GM19023 (cell line): ENCODE measurements at regions not wholly inside any gene's neighbourhood (a gene's known extent, or its start where the extent isn't known, plus 50 kb on each side); places are given as distances from the start of the nearest gene placed in this dataset.

Experiments
- ATAC-seq: cut with Tn5 transposase; IDR thresholded peaks from one replicate; pipeline ENCODE4 v1.9.1; 2021; ENCODE audit warnings: mild to moderate bottlenecking, moderate library complexity; ENCODE audit not compliant: unreplicated experiment

DNA sequence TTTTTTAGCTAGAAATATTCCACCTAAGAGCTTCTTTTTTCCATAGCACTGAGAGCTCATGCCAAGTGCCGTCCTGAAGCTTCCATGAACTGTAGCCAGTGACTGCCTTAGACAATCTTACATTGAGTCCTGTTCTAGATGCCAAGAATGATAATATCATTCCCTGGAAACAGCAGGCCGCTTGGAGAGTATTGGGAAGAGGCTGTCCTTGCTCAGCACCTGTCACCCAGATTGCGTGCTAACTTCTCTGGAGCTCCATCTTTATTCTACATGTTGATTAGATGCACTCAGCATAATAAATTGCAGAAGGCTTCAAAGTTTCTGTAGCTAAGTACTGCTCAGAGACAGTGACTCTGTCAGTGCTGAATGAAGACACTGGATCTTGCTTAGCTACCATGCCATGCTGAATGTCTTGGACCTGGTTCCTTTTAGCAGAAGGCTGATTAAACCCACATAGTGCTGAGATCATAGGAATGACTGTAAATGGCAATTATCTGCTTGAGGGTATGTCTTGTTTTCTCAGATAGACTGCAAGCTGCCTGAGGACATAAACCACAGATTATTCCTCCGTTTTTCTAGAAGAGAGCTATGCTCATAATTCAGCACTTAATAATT, 83.1 kb upstream of the IRF2BP2 start:
- ATAC-seq: no peak

DNA sequence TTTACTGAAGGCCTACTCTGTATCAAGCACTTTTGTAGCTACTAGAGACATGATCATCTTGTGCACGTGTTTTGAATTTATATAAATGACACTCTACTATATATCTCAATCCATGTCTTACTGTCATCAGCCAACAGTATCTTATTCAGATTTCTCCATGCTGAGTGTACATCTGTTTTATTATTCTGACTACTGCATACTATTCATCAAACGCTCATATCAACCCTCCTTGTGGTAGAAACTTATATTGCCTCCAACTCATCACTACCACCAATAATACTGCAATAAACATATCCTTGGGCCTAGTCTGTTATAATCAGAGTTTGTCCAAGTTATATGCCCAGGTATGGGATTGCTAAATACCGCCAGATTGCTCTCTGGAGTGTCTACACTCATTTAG, 81.6 kb upstream of the IRF2BP2 start:
- no peak for ATAC-seq

DNA sequence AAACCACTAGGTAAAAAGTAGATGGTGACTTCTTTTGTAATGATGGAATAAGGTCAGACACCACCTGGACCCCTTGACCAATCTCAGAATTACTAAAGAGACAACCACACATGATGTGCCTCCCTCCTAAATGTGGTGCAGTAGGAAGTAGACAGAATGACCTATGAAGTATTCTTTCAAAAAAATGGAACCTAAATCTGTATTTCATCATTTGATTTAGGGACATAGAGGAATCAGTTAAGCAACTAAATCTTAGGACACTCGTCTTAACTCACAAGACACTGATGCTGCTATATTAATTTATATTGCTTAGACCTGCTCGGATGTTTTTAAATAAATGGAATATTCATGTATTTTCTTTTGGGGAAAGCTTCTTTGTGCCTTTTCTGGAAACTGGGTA, 80.9 kb upstream of the IRF2BP2 start:
- ATAC-seq: no peak

DNA sequence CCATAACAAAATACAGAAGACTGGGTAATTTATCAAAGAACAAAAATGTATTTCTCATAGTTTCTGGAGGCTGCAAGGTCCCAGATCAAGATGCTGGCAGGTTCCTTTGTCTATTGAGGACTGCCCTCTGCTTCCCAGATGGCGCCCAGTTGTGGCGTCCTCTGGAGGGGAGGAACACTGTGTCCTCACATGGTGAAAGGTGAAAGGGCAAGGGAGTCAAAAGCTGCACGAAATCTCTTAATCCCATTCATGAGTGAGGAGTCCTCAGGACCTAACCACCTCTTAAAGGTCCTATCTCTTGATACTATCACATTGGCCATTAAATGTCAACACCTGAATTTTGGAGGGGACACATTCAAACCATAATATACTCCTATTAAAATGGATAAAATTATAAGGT, 79.3 kb upstream of the IRF2BP2 start:
- ATAC-seq: no peak

DNA sequence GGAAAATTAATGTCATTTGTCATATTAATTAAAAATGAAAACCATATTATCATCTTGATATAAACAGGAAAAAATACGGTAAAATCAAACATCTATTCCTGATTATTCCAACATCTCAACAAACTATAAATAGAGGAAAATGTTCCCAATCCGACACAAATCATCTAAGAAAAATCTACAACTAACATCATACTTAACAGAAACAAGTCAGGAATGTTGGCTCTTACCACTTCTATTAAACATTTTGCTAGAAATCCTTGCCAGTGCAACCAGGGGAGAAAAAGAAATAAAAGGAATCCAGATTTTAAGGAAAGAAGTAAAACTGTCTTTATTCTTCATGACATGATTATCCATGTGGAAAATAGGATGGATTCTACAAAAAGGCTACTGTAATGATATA, 77.0 kb upstream of the IRF2BP2 start:
- ATAC-seq: no peak

DNA sequence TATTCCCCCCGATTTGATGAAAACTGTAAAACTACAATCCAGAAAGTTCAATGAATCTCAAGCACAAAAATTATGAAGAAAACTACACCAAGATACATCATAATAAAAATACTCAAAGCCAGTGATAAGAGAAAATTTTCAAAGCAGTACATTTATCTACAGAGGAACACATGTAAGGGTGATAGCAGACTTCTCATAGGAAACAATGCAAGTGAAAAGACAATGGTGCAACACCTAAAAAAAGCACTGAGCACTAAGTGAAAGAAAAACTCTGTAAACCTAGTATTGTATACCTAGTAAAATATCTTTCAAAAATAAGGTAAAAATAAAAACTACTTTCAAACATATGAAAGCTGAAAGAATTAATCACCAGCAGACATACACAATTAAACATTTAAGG, 76.1 kb upstream of the IRF2BP2 start:
- no peak for ATAC-seq

DNA sequence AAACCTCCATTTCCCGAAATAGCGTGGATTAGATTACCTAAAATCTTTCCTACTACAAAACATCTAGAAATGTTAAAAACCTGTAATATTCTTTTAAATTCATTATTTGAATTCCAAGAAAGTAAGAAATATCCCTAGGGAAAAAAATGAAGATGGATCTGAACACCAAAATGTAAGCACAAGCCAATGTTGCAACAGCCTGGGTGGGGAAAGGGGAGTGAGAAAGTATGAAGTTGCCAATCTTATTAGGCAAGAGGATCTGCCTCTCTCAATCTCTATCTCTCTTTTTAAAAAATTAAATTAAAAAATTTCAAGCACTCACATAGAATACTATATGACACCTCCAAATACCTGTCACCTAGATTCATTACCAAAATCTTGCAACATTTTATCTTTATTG, 74.9 kb upstream of the IRF2BP2 start:
- no peak for ATAC-seq

DNA sequence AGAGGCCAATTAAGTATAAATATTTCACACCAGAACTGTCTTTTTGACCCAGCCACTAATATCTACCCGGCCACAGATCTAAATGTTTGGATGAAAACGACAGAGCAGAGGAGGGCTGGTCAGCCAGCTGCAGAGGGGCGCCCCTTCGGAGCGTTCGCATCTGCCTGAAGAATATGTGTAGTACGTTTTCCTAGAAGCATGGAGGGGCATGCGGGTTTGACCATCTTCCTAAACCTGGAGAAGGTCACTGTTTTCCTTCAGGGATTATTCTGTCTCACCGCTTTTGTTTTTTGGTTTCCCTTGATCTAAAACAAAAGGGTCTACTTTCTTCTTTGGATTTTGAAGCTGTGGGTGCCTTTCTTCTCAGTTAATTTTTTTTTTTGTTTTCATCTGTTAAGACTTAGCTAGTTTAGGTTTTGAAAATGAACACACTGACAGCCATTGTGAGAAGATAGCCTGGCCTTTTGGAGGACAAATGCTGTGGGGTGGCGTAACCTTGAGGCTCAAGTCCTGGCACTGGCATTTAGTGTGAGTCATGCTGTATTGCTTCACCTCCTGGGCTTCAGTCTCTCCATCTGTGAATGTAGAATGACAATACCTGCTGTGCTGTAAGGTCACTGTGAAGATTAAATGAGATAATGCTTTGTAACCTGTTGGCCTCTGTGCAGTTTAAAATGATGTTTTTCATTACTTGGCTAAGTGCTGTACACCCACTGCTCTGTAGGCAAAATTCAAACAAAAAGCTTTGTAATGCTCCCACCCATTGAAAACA, 74.1 kb upstream of the IRF2BP2 start:
- ATAC-seq: no peak

DNA sequence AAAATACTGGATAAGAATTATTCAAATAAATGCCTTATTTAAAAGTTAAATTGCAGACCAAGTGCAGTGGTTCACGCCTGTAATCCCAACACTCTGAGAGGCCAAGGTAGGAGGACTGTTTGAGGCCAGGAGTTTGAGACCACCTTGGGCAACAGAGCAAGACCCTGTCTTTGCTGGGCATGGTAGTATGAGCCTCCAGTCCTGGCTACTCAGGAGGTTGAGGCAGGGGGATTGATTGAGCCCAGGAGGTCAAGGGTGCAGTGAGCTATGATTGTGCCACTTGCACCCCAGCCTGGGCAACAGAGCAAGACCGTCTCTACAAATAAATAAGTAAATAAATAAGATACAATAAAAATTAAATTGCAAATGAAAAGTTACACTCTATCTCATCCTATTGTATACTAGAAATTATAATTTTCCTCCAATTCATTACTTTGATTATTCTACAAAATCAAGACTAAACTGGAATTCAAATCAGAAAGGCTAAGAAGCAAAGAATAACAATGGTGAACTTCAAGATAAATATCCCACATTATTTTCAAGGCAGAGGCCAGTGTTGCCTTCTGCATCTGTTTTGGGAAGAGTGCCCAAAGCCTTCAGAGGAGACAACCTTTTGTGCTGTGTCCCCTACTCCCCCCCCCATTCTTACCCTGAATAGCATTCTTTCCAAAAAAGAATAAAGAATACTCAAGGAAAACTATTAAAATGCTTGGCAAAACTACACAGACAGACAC, 73.3 kb upstream of the IRF2BP2 start:
- ATAC-seq: no peak

DNA sequence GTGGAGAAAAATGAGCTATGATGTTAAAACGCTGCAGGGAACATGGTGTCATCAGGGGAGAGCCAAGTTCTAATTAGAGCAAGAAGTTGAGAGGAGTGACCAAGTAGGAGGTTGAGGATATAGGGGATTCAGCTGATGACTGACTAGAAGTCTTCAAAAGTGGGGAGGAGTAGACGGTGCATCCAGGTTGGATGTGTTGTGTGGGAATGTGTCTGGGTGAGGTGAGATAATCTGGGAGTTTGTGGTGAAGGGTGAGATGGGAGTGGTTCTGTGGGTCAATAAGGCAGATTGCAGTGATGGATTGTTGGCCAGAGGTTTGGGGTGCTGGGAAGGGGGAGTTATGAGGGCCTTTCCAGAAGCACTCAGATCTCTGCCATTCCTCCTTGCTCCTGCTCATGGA, 72.0 kb upstream of the IRF2BP2 start:
- no peak for ATAC-seq

DNA sequence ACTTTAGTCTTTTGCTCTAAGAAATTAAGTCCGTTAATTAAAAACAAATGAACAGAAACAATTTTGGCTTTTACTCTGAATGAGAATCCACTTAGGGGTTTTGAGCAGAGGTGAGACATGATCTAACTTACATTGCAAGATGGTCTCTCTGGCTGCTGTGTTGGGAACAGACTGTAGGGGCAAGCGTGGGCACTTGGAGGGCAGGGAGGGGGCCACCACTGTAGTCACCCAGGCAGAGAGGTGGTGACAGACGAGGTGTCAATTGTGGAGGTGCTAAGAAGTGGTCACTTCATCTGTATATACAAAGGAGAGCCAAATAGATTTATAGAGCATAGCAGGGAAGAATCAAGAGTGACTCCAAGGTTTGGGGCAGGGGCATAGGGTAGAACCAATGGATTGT, 71.1 kb upstream of the IRF2BP2 start:
- no peak for ATAC-seq

DNA sequence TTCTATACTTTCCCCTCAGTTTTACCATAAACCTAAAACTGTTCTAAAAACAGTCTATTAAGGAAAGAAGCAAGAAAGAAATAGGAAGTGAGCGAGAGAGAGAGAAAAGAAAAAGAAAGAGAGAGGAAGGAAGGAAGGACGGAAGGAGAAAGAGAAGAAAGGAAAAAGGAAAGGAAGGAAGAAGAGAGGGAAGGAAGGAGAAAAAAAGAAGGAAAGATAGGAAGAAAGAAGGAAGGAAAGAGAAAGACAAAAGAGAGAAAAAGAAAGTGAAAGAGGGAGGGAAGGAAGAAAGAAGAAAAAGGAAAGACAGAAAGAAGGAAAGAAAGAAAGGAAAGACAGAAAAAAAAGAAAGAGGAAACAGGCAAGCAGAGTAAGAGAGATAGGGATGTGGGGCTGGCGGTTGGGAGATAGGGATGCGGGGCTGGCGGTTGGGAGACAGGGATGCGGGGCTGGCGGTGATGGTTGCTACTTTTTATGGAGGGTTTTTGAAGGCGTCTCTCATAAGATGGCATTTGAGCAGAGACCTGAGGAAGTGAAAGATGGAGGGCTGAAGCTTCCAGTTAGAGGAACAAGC, 70.4 kb upstream of the IRF2BP2 start:
- ATAC-seq: no peak

DNA sequence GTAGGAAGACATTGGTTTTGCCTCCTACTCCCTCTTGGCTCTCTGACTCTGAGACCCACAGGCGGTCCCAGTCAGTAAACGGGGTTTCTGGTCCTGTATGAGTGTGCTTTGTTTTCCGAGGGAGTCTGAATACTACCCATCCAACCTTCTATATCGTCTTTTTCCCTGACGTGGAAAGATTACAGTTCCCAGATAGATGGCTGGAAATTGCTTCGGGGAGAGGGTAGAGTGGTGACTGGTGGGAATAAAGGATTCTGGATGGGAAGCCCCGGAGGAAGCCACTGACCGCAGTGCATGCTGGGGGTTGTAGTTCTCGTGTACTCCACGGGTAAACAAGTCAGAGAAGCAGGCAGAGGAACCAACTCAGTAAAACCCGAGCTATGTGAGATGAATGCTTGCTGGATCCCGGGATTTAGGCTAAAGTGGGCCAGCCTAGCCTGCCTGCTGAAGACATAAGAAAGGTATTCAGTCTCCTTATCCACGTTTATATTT, 66.2 kb upstream of the IRF2BP2 start:
- peak; percentile 79 for ATAC-seq

DNA sequence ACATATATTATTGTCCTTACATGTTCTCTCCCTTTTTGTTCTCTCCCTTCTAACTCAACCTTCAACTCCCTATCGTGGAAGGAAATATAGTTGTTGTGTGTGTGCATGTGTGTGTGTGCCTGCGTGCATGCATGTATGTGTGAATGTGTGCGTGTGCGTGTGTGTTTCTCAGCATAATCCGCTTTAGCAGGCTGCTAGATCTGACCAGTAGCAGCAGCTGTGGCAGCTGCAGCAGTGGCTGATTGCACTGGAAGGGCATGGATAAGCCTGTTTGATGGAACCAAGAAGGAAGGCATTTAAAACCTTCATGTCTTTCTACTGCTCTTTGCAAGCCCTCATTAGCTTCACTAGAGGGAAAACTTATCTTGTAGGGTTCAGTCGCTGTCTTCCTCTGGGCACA, 65.6 kb upstream of the IRF2BP2 start:
- no peak for ATAC-seq

DNA sequence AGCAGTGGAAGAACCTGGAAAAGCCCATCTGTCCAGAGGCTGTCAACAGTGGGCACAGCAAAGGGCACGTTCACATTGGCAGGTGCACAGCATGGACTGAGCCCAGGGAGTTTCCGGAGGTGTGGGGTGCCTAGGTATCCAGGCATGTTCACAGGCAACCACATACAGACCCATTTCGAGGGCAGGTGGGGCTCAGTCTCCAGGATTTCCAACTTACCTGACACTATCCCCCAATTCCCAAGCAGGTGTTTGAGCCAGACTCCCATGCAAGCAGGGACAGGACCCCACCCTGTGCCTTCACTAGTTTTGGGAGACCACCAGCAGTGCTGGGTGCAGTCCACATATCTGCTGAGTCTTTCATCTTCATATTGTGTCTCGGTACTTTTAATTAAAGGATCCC, 65.0 kb upstream of the IRF2BP2 start:
- ATAC-seq: no peak

DNA sequence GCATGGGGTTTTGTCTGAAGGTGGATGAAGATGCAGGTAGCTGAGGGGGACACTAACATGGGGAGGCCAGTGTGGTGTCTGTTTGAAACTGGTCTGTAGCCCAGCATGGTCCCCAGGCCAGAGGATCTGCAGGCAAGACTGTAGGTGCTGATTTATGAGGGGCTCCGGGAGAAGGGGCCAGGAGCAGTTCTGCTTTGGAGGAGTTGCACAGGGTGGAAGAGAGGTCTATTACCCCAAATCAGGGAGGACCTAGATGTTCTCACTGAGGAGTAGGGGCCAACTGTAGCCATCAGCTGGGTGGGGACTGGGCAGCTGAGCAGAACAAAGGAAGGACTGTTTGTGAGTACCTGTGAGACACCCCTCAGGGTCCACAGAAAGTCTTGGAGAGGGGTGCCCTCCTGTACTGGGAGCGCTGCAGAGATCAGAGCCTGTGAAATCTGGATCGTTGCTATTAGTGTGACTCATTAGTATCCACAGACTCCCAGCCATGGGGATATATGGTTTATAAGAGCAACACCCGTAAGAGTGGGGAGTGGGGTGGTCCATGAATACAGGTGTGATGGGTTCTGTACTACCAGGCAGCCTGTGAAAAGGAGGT, 64.3 kb upstream of the IRF2BP2 start:
- ATAC-seq: no peak

DNA sequence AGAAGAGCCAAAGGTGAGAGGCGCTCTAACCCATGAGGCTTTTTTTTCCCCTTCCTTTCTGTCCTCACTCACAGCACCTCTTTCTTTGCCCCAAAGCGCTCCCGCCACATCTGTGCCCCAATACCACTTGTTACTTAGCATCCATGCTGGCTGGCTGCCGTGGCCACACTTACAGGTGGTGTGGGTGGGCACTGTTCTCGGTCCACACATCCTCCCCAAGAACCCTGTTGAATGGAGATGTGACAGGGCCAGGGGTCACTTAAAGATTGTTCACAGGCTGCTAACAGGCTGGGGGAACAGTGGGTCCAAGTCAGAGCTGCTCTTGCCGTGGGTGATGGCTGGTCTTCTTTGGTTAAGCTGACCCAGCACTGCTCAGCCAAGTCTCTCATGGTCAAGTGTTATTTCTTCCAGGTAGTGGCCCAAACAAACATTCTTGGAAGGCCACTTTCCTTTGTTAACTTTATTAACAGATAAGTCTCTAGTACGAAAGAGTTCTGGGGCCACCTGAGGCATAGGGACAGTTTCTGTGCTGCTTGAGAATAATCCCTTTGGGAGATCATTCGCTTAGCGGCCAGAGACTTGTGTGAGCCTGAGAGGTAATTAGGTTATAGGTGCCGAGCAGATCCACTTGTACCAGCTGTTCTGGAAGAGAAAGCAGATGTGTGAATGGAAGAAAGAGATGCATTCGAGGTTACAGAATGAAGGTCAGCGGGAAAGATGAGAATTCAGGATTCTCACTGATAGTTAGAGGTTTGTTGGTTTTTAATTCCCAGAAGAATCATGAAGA, 62.6 kb upstream of the IRF2BP2 start:
- ATAC-seq: no peak

DNA sequence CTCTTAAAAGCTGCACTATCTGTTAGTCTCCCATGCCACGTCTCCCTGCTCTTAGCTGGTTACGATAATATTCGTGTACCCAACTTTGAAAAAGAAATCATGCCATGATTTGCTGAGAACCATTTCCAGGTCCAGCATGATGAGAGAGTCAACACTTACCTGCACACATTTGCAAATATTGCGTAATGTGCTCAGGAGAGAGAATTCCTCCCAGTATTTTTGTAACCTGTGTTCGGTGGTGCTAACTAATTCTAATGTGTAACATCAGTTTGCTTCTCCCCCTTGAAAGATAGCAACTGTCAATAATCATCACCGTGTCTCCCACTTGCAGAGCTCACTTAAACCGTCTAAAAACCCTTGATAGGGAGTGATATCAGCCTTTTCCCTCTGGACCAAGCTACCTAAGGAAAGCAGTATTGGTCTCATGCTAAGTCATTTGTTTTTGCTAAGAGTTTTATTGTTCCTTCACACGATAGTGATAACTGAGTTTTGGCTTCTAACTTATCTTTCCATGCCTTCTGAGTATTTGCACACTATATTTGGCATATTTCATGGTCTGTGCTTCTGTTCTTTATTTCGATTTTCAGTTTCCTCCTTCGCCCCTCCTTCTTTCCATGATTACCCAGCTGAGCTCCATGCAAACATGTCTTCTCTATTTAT, 61.1 kb upstream of the IRF2BP2 start:
- ATAC-seq: no peak

DNA sequence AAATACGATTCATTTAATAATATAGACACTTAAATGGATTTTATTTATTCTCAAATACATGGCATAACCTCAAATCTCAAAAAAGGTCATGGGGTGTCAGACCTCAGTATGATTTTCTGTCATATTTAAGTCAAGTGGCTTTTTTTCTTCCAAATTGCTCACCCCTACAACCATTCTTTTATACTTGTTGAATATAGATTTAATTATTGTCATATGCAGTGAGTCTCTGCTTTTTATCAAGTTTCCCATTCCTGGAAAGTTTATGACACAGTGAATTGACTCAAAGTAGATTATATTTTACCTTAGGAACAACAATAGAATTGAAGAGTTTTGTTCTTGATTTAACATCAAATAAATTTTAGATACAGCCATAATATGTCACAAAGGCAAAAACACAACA, 59.5 kb upstream of the IRF2BP2 start:
- ATAC-seq: no peak

DNA sequence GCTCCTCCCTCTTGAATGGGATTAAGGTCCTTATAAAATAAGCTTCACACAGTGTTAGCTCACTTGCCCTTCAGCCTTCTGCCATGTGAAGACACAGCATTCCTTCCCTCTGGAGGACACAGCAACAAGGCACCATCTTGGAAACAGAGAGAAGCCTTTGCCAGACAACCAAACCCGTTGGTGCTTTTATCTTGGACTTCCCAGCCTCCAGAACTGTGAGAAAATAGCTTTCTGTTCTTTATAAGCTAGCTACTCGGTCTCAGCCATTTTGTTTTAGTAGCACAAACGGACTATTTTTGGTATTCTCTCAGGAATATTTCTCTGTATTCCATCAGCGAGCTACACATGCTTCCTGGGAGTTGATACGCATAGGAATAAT, 58.6 kb upstream of the IRF2BP2 start:
- ATAC-seq: no peak
